Osteoblast (primary cell): ENCODE measurements at regions not wholly inside any gene's neighbourhood (a gene's known extent, or its start where the extent isn't known, plus 50 kb on each side); places are given as distances from the start of the nearest gene placed in this dataset.
"Not testable (repeated sequence)": the region's sequence is repeated elsewhere in the genome, so short reads cannot be mapped to it uniquely, and the experiment has no call there.

Experiments used
- DNase-seq: peaks from one replicate; pipeline ENCODE4 v3.0.0; 2011; ENCODE audit warnings: low spot score, mixed read lengths; ENCODE audit not compliant: insufficient read length; ENCODE audit errors: missing footprints
- H2AFZ ChIP-seq: 2 replicates; pipeline ENCODE4 v1.6.0; 2011; ENCODE audit warnings: mild to moderate bottlenecking, low read length
- H3K27ac ChIP-seq: 2 replicates; pipeline ENCODE4 v1.5.1; 2011; ENCODE audit warnings: mild to moderate bottlenecking, low read depth, low read length, moderate library complexity
- H3K27me3 ChIP-seq: 2 replicates; pipeline ENCODE4 v1.6.0; 2012; ENCODE audit warnings: mild to moderate bottlenecking, control low read depth, inconsistent platforms, low read length, moderate library complexity; ENCODE audit not compliant: insufficient read depth
- H3K36me3 ChIP-seq: 2 replicates; pipeline ENCODE4 v1.5.1; 2011; ENCODE audit warnings: mild to moderate bottlenecking, low read length, control low read depth, moderate library complexity; ENCODE audit not compliant: insufficient read depth
- H3K4me1 ChIP-seq: 2 replicates; pipeline ENCODE4 v1.5.1; 2011; ENCODE audit warnings: mild to moderate bottlenecking, low read length, control low read depth, moderate library complexity; ENCODE audit not compliant: insufficient read depth
- H3K4me2 ChIP-seq: 2 replicates; pipeline ENCODE4 v1.6.0; 2011; ENCODE audit warnings: mild to moderate bottlenecking, low read length; ENCODE audit not compliant: insufficient read depth
- H3K4me3 ChIP-seq: fragments of 200-600 bp; sonication (generic); 3 replicates; pipeline ENCODE4 v1.5.1; 2012; ENCODE audit warnings: mild to moderate bottlenecking, low read length, inconsistent platforms; ENCODE audit not compliant: insufficient read depth
- H3K79me2 ChIP-seq: 2 replicates; pipeline ENCODE4 v1.6.0; 2012; ENCODE audit warnings: mild to moderate bottlenecking, low read length, control low read depth, inconsistent platforms; ENCODE audit not compliant: insufficient read depth
- H3K9me3 ChIP-seq: 2 replicates; pipeline ENCODE4 v1.5.1; 2011; ENCODE audit warnings: low read depth, low read length, control low read depth
- H4K20me1 ChIP-seq: 2 replicates; pipeline ENCODE4 v1.6.0; 2012; ENCODE audit warnings: mild to moderate bottlenecking, low read length, control low read depth; ENCODE audit not compliant: insufficient read depth
- CTCF ChIP-seq: IDR thresholded peaks from 2 replicates; pipeline ENCODE4 v1.5.1; 2011; ENCODE audit warnings: mild to moderate bottlenecking, low read depth, low read length, moderate library complexity; ENCODE audit errors: extremely low read depth

DNA sequence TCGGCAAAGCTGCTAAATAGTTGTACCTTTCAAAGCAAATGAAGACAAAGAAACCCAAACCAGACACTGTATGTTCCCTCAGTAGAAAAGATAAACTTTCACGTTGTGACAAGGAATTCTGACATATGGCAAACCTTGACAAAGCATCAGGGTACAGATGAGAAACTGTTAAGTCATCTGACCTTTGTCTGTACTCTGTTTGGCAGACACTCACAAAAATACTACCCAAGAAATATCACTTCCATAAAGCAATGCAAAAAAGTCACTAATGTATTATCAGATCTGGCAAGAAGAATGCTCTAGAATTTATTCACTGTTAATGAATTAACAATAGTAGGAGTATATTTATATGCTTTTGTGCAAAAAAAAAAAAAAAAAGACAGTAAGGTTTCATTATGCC, 843.7 kb downstream of the DIAPH3 start:
- no peaks in the 10 kb centered on the region for H4K20me1 ChIP-seq
- H3K4me1 ChIP-seq, result no peaks in the 10 kb centered on the region
- no peak overlapping the region for H3K4me2 ChIP-seq
- H2AFZ ChIP-seq, result no peak overlapping the region
- DNase-seq, result no peak
- H3K4me3 ChIP-seq, result no peak overlapping the region
- H3K36me3 ChIP-seq, result no peaks in the 10 kb centered on the region
- no peaks in the 10 kb centered on the region for H3K27me3 ChIP-seq
- H3K27ac ChIP-seq, result no peak overlapping the region
- H3K79me2 ChIP-seq, result no peaks in the 10 kb centered on the region
- H3K9me3 ChIP-seq, result no peaks in the 10 kb centered on the region
- no peak for TF ChIP-seq CTCF

DNA sequence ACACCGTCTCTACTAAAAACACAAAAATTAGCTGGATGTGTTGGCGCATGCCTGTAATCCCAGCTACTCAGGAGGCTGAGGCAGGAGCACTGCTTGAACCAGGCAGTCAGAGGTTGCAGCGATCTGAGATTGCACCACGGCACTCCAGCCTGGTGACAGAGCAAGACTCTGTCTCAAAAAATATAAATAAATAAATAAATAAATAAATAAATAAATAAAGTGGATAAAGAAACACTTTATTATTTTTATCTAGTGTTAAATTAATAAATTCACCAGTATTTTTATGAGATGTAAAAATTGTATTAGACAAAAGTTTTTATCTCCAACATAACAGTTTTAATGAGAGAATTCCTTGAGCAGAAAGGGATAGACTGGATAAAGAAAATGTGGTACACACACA, 839.3 kb downstream of the DIAPH3 start:
- not testable (repeated sequence) for DNase-seq, H3K27ac ChIP-seq, H3K4me3 ChIP-seq, H3K79me2 ChIP-seq, H3K9me3 ChIP-seq, H3K4me2 ChIP-seq, H4K20me1 ChIP-seq, H3K4me1 ChIP-seq, H2AFZ ChIP-seq, H3K36me3 ChIP-seq, H3K27me3 ChIP-seq

- Histone ChIP-seq H3K36me3 (no peaks in the 10 kb centered on the region), H3K4me1 (no peaks in the 10 kb centered on the region), H3K4me3 (no peak overlapping the region), H3K27ac (no peak overlapping the region), H2AFZ (no peak overlapping the region), H3K27me3 (no peaks in the 10 kb centered on the region), H3K9me3 (no peaks in the 10 kb centered on the region), H3K4me2 (no peak overlapping the region), H3K79me2 (no peaks in the 10 kb centered on the region), H4K20me1 (no peaks in the 10 kb centered on the region)
- no peak for DNase-seq
- TF ChIP-seq CTCF, result no peak
Measured at GRCh38 chr13:59326717-59327116, 837.0 kb downstream of the DIAPH3 start.

DNA sequence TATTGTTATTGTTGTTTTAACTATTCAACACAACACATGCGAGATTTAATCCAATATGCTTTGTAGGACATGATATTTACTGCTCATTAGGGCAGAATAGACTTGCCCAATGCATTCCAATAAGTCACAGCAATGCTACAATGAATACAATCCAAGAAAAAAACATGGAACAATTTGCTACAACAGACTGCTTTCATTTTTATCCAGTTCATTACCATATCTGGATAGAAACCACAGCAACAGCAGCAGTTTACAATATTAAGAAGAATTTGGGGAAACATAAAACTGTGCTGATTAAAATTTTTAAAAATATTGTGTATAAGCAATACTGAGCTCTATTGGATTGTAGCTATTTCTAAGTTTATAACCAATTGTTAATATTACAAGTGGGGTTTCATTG, 833.0 kb downstream of the DIAPH3 start:
- H2AFZ ChIP-seq, result no peak overlapping the region

More for the DNA sequence above, 833.0 kb downstream of the DIAPH3 start:
- no peaks in the 10 kb centered on the region for H3K27me3 ChIP-seq
- no peaks in the 10 kb centered on the region for H3K4me1 ChIP-seq
- no peak for DNase-seq
- no peaks in the 10 kb centered on the region for H4K20me1 ChIP-seq
- H3K79me2 ChIP-seq, result no peaks in the 10 kb centered on the region
- H3K4me3 ChIP-seq, result no peak overlapping the region
- no peak overlapping the region for H3K27ac ChIP-seq
- TF ChIP-seq CTCF, result no peak
- H3K36me3 ChIP-seq, result no peaks in the 10 kb centered on the region
- no peaks in the 10 kb centered on the region for H3K9me3 ChIP-seq
- H3K4me2 ChIP-seq, result no peak overlapping the region
